ENCODE measurements at regions not wholly inside any gene's neighbourhood (a gene's known extent, or its start where the extent isn't known, plus 50 kb on each side); places are given as distances from the start of the nearest gene placed in this dataset.
A peak's percentile ranks its signal among the peaks of the same experiment; 100 is the strongest.

- Mint-ChIP-seq H3K27me3 (ENCODE audit: unreplicated experiment) (no peaks in the 10 kb centered on the region), H3K9me3 (ENCODE audit: low read depth, unreplicated experiment) (no peaks in the 10 kb centered on the region), H3K4me1 (ENCODE audit: low read depth, unreplicated experiment) (peaks cover 12% of the 10 kb centered on the region), H3K36me3 (ENCODE audit: insufficient read depth, unreplicated experiment) (peaks cover 4% of the 10 kb centered on the region), H3K27ac (ENCODE audit: unreplicated experiment) (peak overlapping the region; percentile 53), H3K4me3 (ENCODE audit: low read depth, unreplicated experiment) (no peak overlapping the region)
- peak; percentile 15 for DNase-seq
- intact Hi-C loops (cut with micrococcal nuclease; ENCODE audit: unreplicated experiment), result no loop called here
- no TSS peak for BruUV-seq (replicated peaks)
- CTCF ChIA-PET, result interaction anchor here (1.1 kb wide), 1 partner anchor 9 kb away, joined by 3 read pairs; no protein-coding TSS in a partner anchor
- no peak for TF ChIP-seq CTCF (IDR thresholded peaks at IDR 0.05; ENCODE audit: unreplicated experiment)
Observed at GRCh38 chr12:76636121-76636692, 76.6 kb upstream of the OSBPL8 start.

GRCh38 chr12:76637807-76638206 lies 78.2 kb upstream of the OSBPL8 start:
- BruUV-seq (replicated peaks), result no TSS peak
- DNase-seq, result no peak
- CTCF ChIA-PET, result no interaction called here
- intact Hi-C loops (cut with micrococcal nuclease; ENCODE audit: unreplicated experiment), result no loop called here
- H3K9me3 Mint-ChIP-seq (ENCODE audit: low read depth, unreplicated experiment), result no peaks in the 10 kb centered on the region
- H3K4me1 Mint-ChIP-seq (ENCODE audit: low read depth, unreplicated experiment), result peaks cover 12% of the 10 kb centered on the region
- H3K27me3 Mint-ChIP-seq (ENCODE audit: unreplicated experiment), result no peaks in the 10 kb centered on the region
- H3K27ac Mint-ChIP-seq (ENCODE audit: unreplicated experiment), result no peak overlapping the region
- no peak for TF ChIP-seq CTCF (IDR thresholded peaks at IDR 0.05; ENCODE audit: unreplicated experiment)
- H3K4me3 Mint-ChIP-seq (ENCODE audit: low read depth, unreplicated experiment), result no peak overlapping the region
- H3K36me3 Mint-ChIP-seq (ENCODE audit: insufficient read depth, unreplicated experiment), result peaks cover 4% of the 10 kb centered on the region

GRCh38 chr12:76639646-76640045 lies 80.1 kb upstream of the OSBPL8 start:
- Mint-ChIP-seq H3K4me3 (ENCODE audit: low read depth, unreplicated experiment) (no peak overlapping the region), H3K36me3 (ENCODE audit: insufficient read depth, unreplicated experiment) (peaks cover 4% of the 10 kb centered on the region), H3K9me3 (ENCODE audit: low read depth, unreplicated experiment) (no peaks in the 10 kb centered on the region), H3K27me3 (ENCODE audit: unreplicated experiment) (no peaks in the 10 kb centered on the region), H3K4me1 (ENCODE audit: low read depth, unreplicated experiment) (peaks cover 12% of the 10 kb centered on the region), H3K27ac (ENCODE audit: unreplicated experiment) (no peak overlapping the region)
- intact Hi-C loops (cut with micrococcal nuclease; ENCODE audit: unreplicated experiment), result no loop called here
- no TSS peak for BruUV-seq (replicated peaks)
- no peak for DNase-seq
- CTCF ChIA-PET, result interaction anchor here (0.9 kb wide), 1 partner anchor 9 kb away, joined by 3 read pairs; no protein-coding TSS in a partner anchor
- TF ChIP-seq CTCF (IDR thresholded peaks at IDR 0.05; ENCODE audit: unreplicated experiment), result no peak

GRCh38 chr12:76641073-76641472 lies 81.5 kb upstream of the OSBPL8 start:
- intact Hi-C loops (cut with micrococcal nuclease; ENCODE audit: unreplicated experiment), result no loop called here
- Mint-ChIP-seq H3K36me3 (ENCODE audit: insufficient read depth, unreplicated experiment) (peaks cover 4% of the 10 kb centered on the region), H3K4me3 (ENCODE audit: low read depth, unreplicated experiment) (no peak overlapping the region), H3K4me1 (ENCODE audit: low read depth, unreplicated experiment) (peaks cover 9% of the 10 kb centered on the region), H3K27me3 (ENCODE audit: unreplicated experiment) (no peaks in the 10 kb centered on the region), H3K27ac (ENCODE audit: unreplicated experiment) (no peak overlapping the region), H3K9me3 (ENCODE audit: low read depth, unreplicated experiment) (no peaks in the 10 kb centered on the region)
- no TSS peak for BruUV-seq (replicated peaks)
- DNase-seq, result no peak
- no peak for TF ChIP-seq CTCF (IDR thresholded peaks at IDR 0.05; ENCODE audit: unreplicated experiment)
- CTCF ChIA-PET, result no interaction called here

All from Calu3 (cell line).